ENCODE measurements at regions not wholly inside any gene's neighbourhood (a gene's known extent, or its start where the extent isn't known, plus 50 kb on each side); places are given as distances from the start of the nearest gene placed in this dataset.

DNA sequence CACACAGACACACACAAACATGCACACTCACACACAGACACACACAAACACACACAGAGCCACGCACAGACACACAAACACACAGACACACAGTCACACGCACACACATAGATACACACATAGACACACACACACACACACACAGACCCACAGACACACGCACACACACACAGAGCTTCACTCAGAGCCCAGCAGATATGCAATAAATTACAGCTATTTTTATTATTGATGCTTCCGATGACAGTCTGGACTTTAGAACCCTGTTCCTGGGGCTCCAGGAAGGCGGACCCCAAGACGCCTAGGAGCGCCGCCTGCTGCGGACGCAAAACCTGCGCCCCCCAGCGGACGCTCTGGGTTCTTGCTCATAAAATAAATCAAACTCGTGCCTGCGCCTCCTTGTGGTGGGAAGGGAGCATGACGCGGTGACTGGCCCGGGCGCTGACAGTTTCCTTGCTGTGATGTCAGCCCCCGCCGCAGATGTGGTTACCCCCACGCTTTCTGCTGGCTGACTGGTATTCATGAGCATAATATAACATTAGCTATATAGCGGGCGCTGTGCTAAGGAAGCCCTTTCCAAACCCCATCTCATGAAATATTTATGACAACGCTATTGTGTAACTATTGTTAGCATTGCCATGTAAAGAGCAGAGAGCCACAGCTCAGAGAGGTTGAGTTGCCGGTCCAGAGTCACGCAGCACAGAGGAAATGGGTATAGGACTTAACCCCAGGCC, 64.4 kb upstream of the TM9SF2 start:
- ChIA-PET CTCF (interaction anchor here (0.7 to 1.4 kb wide), 2 partner anchors 171 to 1403 kb away, joined by 3 to 4 read pairs; no protein-coding TSS in a partner anchor), POLR2A (ENCODE audit: unreplicated experiment) (no interaction called here)
- peaks cover 43% of the 10 kb centered on the region for H3K4me1 ChIP-seq (replicated peaks; ENCODE audit: insufficient read depth)
- H3F3A ChIP-seq (ENCODE audit: insufficient read depth, low read depth), result peaks cover 17% of the 10 kb centered on the region
- TF ChIP-seq EZH2 (IDR thresholded peaks at IDR 0.05; ENCODE audit: low read depth), result no peak
- TF ChIP-seq, protein P1, sequence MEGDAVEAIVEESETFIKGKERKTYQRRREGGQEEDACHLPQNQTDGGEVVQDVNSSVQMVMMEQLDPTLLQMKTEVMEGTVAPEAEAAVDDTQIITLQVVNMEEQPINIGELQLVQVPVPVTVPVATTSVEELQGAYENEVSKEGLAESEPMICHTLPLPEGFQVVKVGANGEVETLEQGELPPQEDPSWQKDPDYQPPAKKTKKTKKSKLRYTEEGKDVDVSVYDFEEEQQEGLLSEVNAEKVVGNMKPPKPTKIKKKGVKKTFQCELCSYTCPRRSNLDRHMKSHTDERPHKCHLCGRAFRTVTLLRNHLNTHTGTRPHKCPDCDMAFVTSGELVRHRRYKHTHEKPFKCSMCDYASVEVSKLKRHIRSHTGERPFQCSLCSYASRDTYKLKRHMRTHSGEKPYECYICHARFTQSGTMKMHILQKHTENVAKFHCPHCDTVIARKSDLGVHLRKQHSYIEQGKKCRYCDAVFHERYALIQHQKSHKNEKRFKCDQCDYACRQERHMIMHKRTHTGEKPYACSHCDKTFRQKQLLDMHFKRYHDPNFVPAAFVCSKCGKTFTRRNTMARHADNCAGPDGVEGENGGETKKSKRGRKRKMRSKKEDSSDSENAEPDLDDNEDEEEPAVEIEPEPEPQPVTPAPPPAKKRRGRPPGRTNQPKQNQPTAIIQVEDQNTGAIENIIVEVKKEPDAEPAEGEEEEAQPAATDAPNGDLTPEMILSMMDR (conservative IDR thresholded peaks at IDR 0.05), result peak; percentile 100
- no peak overlapping the region for H2AFZ ChIP-seq
- H4K20me1 ChIP-seq (ENCODE audit: insufficient read depth), result no peaks in the 10 kb centered on the region
- no peak overlapping the region for H3K27ac ChIP-seq
- no peaks in the 10 kb centered on the region for H3K27me3 ChIP-seq (ENCODE audit: insufficient read depth, low read depth)
- DNase-seq, result peak; percentile 73 to 75
- intact Hi-C loops (cut with micrococcal nuclease; ENCODE audit: unreplicated experiment), result loop anchor here (1.0 to 5.0 kb wide), 4 partner anchors 50 to 1590 kb away; no protein-coding TSS in a partner anchor
- no peak overlapping the region; the same call in 1 of the 2 replicates for H3K4me3 ChIP-seq
- H3K9me3 ChIP-seq (ENCODE audit: insufficient read depth, low read depth), result no peaks in the 10 kb centered on the region
- H3K36me3 ChIP-seq (ENCODE audit: low read depth), result no peaks in the 10 kb centered on the region
- no TSS peak for BruUV-seq (replicated peaks)
- H3K4me2 ChIP-seq, result peak overlapping the region; percentile 68
- no peaks in the 10 kb centered on the region for H3K9me2 ChIP-seq (ENCODE audit: insufficient read depth)
- no peaks in the 10 kb centered on the region for H3K79me2 ChIP-seq (ENCODE audit: low read depth)

DNA sequence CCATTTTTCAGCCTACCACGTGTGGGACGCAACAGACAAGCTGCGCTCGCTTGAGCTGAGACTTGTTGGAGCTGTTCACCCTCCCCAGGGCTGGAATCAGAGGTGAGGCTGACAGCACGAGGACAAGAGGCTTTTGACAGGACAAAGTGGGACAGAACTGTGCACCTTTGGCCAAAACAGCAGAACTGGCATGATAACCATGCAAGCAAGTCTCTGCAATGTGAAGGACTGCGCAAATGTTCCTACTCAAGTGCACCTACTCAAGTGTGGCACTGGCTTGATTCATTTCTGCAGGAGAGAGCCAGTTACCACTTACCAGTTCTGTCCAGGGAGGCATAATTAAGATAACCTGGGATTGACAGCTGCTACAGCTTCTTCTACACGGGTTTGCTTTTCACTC, 62.2 kb upstream of the TM9SF2 start:
- Histone ChIP-seq H3K9me2 (ENCODE audit: insufficient read depth) (no peaks in the 10 kb centered on the region), H3K9me3 (ENCODE audit: insufficient read depth, low read depth) (no peaks in the 10 kb centered on the region), H3K4me2 (no peak overlapping the region), H3K36me3 (ENCODE audit: low read depth) (no peaks in the 10 kb centered on the region), H3K4me3 (no peak overlapping the region), H4K20me1 (ENCODE audit: insufficient read depth) (no peaks in the 10 kb centered on the region), H2AFZ (no peak overlapping the region), H3F3A (ENCODE audit: insufficient read depth, low read depth) (peaks cover 3% of the 10 kb centered on the region), H3K27me3 (ENCODE audit: insufficient read depth, low read depth) (no peaks in the 10 kb centered on the region), H3K27ac (no peak overlapping the region), H3K79me2 (ENCODE audit: low read depth) (no peaks in the 10 kb centered on the region), H3K4me1 (replicated peaks; ENCODE audit: insufficient read depth) (peaks cover 27% of the 10 kb centered on the region)
- ChIA-PET CTCF (no interaction called here), POLR2A (ENCODE audit: unreplicated experiment) (no interaction called here)
- DNase-seq, result no peak
- TF ChIP-seq, protein P1 (conservative IDR thresholded peaks at IDR 0.05), result no peak
- no peak for TF ChIP-seq EZH2 (IDR thresholded peaks at IDR 0.05; ENCODE audit: low read depth)
- intact Hi-C loops (cut with micrococcal nuclease; ENCODE audit: unreplicated experiment), result loop anchor here (5.0 kb wide), 1 partner anchor 1592 kb away; no protein-coding TSS in a partner anchor
- no TSS peak for BruUV-seq (replicated peaks)

DNA sequence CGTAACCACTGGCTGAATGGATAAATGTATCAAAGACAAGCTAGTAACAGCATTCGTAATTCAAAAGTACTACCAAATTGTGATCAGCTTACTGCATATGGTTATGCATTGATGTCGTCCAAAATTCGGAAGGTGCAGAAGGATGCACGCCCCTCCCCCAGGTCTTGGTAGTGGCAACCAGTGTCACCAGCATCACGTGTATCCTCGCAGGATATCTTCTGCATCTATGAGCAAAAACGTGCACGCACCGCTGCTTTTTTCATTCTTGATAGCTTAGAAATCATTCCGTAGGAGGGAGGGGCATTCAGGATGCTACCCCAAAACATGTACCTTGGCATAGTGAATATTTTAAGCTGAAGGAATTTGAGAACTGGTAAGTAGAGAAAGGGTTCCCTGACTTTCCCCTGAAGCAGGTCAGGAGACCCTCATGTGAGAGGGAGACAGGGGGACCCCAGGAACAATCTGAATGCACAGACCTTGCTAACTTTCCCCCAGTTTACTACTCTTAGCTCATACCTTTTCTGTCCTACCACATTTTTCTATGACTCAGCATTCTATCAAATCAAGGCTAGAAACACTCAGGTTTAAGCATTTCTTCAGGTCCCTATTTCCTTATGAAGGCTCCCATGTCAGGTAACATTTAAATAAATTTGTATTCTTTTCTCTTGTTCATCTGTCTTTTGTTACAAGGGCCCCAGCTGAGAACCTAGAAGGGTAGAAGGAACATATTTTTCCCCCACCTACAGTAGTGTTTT, 61.2 kb upstream of the TM9SF2 start:
- no TSS peak for BruUV-seq (replicated peaks)
- POLR2A ChIA-PET (ENCODE audit: unreplicated experiment), result interaction anchor here (0.8 kb wide), 1 partner anchor 243 kb away, joined by 9 read pairs; no protein-coding TSS in a partner anchor
- Histone ChIP-seq H4K20me1 (ENCODE audit: insufficient read depth) (no peaks in the 10 kb centered on the region), H3K79me2 (ENCODE audit: low read depth) (no peaks in the 10 kb centered on the region), H3K27me3 (ENCODE audit: insufficient read depth, low read depth) (no peaks in the 10 kb centered on the region), H3K9me2 (ENCODE audit: insufficient read depth) (no peaks in the 10 kb centered on the region), H3K27ac (peak overlapping the region; percentile 65), H3F3A (ENCODE audit: insufficient read depth, low read depth) (peaks cover 3% of the 10 kb centered on the region), H3K4me2 (peak overlapping the region; percentile 73), H3K4me3 (peak overlapping the region; percentile 30; the same call in 1 of the 2 replicates), H2AFZ (peak overlapping the region; percentile 68), H3K4me1 (replicated peaks; ENCODE audit: insufficient read depth) (peaks cover 27% of the 10 kb centered on the region), H3K9me3 (ENCODE audit: insufficient read depth, low read depth) (no peaks in the 10 kb centered on the region), H3K36me3 (ENCODE audit: low read depth) (no peaks in the 10 kb centered on the region)
- intact Hi-C loops (cut with micrococcal nuclease; ENCODE audit: unreplicated experiment), result loop anchor here (5.0 to 10.0 kb wide), 4 partner anchors 475 to 1685 kb away; no protein-coding TSS in a partner anchor
- CTCF ChIA-PET, result interaction anchor here (0.5 to 1.4 kb wide), 4 partner anchors 16 to 1335 kb away, joined by 3 to 5 read pairs (median 4); no protein-coding TSS in a partner anchor
- TF ChIP-seq, protein P1 (conservative IDR thresholded peaks at IDR 0.05), result no peak
- no peak for TF ChIP-seq EZH2 (IDR thresholded peaks at IDR 0.05; ENCODE audit: low read depth)
- DNase-seq, result peak in 1 of 2 experiments; percentile 68

Measured in PC-9 (cell line).